Aorta (tissue), 5 donors: ENCODE measurements at regions not wholly inside any gene's neighbourhood (a gene's known extent, or its start where the extent isn't known, plus 50 kb on each side); places are given as distances from the start of the nearest gene placed in this dataset.
"Not testable (repeated sequence)": the region's sequence is repeated elsewhere in the genome, so short reads cannot be mapped to it uniquely, and the experiment has no call there.

Source experiments
- ATAC-seq: fragments of 200-7000 bp; cut with Tn5 transposase; one replicate; pipeline ENCODE4 v1.9.1; 2022; ENCODE audit warnings: moderate library complexity; ENCODE audit not compliant: low FRiP score
- DNase-seq, 2 donors: peaks; one replicate each; pipeline ENCODE4 v3.0.0-alpha.2; 2020
- H3K27ac ChIP-seq, 2 donors: one replicate each; pipeline ENCODE4 v1.5.1; 2013; ENCODE audit warnings: low read length in 2 of 2, mild to moderate bottlenecking in 2 of 2, moderate library complexity in 2 of 2, control low read depth in 1 of 2, inconsistent platforms in 1 of 2, low read depth in 1 of 2
- H3K27me3 ChIP-seq, 2 donors: one replicate each; pipeline ENCODE4 v1.6.1; 2013; ENCODE audit warnings: control low read depth in 1 of 2, low read length in 1 of 2, mild to moderate bottlenecking in 1 of 2, moderate library complexity in 1 of 2; ENCODE audit not compliant: insufficient read depth in 2 of 2, control insufficient read depth in 1 of 2
- H3K36me3 ChIP-seq, 2 donors: one replicate each; pipeline ENCODE4 v1.6.1; 2013; ENCODE audit warnings: control low read depth in 1 of 2, low read length in 1 of 2, mild to moderate bottlenecking in 1 of 2; ENCODE audit not compliant: insufficient read depth in 2 of 2, control insufficient read depth in 1 of 2
- H3K4me1 ChIP-seq, 2 donors: one replicate each; pipeline ENCODE4 v1.6.1; 2013; ENCODE audit warnings: low read length in 2 of 2, control low read depth in 1 of 2, mild to moderate bottlenecking in 1 of 2, moderate library complexity in 1 of 2; ENCODE audit not compliant: insufficient read depth in 2 of 2, control insufficient read depth in 1 of 2
- H3K4me3 ChIP-seq, 2 donors: one replicate each; pipeline ENCODE4 v1.5.1; 2013; ENCODE audit warnings: low read length in 2 of 2, control low read depth in 1 of 2, mild to moderate bottlenecking in 1 of 2
- H3K9me3 ChIP-seq: one replicate; pipeline ENCODE4 v1.6.1; 2013; ENCODE audit warnings: mild to moderate bottlenecking, low read length; ENCODE audit not compliant: control insufficient read depth
- whole genome bisulfite sequencing, 2 donors: extraction: QIAGEN DNeasy Blood & Tissue Kit; methylation state at CpG; one replicate each; pipeline ENCODE4 v1.1.7; 2013; 5-methylcytosine and 5-hydroxymethylcytosine counted together
- intact Hi-C, 2 donors: fragments of 100-400 bp; cut with DNase I; formaldehyde crosslinking; loops; one replicate each; pipeline versions ENCODE4 v1.14.2 to v1.15.0; 2022
- donor health status: healthy with polysubstance abuse.
- donor health status: Bipolar disorder and iron deficiency.
- donor health status: DM: no; HTN: no; CAD: no.
- donor health status: DM: no; HTN: no; CAD: no.
- donor health status: DM: yes; HTN: yes; CAD: no.

- intact Hi-C loops = no loop called here
- no peaks in the 10 kb centered on the region for H3K4me1 ChIP-seq
- no peak overlapping the region for H3K27ac ChIP-seq
- H3K9me3 ChIP-seq = no peaks in the 10 kb centered on the region
- no peak overlapping the region for H3K4me3 ChIP-seq
- DNase-seq (no peak), ATAC-seq (no peak)
- no peaks in the 10 kb centered on the region for H3K36me3 ChIP-seq
- no peaks in the 10 kb centered on the region for H3K27me3 ChIP-seq
- 86 to 89% methylated on average over 4 of the region's 4 CpGs for WGBS, 2 donors
Measured at GRCh38 chr1:238722812-238723211, 663.6 kb upstream of the CHRM3 start.

GRCh38 chr1:238710697-238711096 lies 675.7 kb upstream of the CHRM3 start:
- Histone ChIP-seq H3K9me3 (no peaks in the 10 kb centered on the region), H3K4me3 (no peak overlapping the region), H3K27ac (no peak overlapping the region), H3K36me3 (no peaks in the 10 kb centered on the region), H3K4me1 (no peaks in the 10 kb centered on the region), H3K27me3 (no peaks in the 10 kb centered on the region)
- 82 to 84% methylated on average over 2 of the region's 2 CpGs for WGBS, 2 donors
- ATAC-seq = no peak
- no peak for DNase-seq
- intact Hi-C loops = no loop called here

GRCh38 chr1:238701024-238701423 lies 685.3 kb upstream of the CHRM3 start:
- Histone ChIP-seq H3K4me1 (no peaks in the 10 kb centered on the region), H3K27me3 (no peaks in the 10 kb centered on the region), H3K9me3 (no peaks in the 10 kb centered on the region), H3K36me3 (no peaks in the 10 kb centered on the region), H3K4me3 (no peak overlapping the region), H3K27ac (no peak overlapping the region)
- intact Hi-C loops = no loop called here
- no peak for DNase-seq
- 79 to 83% methylated on average over 5 of the region's 5 CpGs for WGBS, 2 donors
- ATAC-seq = no peak

GRCh38 chr1:238690415-238690814 lies 696.0 kb upstream of the CHRM3 start:
- H3K4me1 ChIP-seq = no peaks in the 10 kb centered on the region
- intact Hi-C loops = no loop called here
- H3K36me3 ChIP-seq = no peaks in the 10 kb centered on the region
- H3K27me3 ChIP-seq = no peaks in the 10 kb centered on the region
- H3K4me3 ChIP-seq = no peak overlapping the region
- ATAC-seq (no peak), DNase-seq (no peak)
- H3K9me3 ChIP-seq = no peaks in the 10 kb centered on the region
- no peak overlapping the region for H3K27ac ChIP-seq

GRCh38 chr1:238684576-238684975 lies 701.8 kb upstream of the CHRM3 start:
- H3K27ac ChIP-seq, intact Hi-C loops: not testable (repeated sequence)

GRCh38 chr1:238681451-238681850 lies 704.9 kb upstream of the CHRM3 start:
- Histone ChIP-seq H3K9me3 (no peaks in the 10 kb centered on the region), H3K27me3 (no peaks in the 10 kb centered on the region), H3K36me3 (no peaks in the 10 kb centered on the region), H3K4me3 (no peak overlapping the region), H3K27ac (no peak overlapping the region), H3K4me1 (no peaks in the 10 kb centered on the region)
- ATAC-seq (no peak), DNase-seq (no peak)
- 60 to 71% methylated on average over 4 of the region's 4 CpGs for WGBS, 2 donors
- intact Hi-C loops = no loop called here

More at GRCh38 chr1:238684576-238684975, 701.8 kb upstream of the CHRM3 start:
- 97% methylated on average over 25 to 27 of the region's 27 CpGs for WGBS, 2 donors
- ATAC-seq, H3K27me3 ChIP-seq, H3K9me3 ChIP-seq, H3K4me3 ChIP-seq, DNase-seq, H3K4me1 ChIP-seq, H3K36me3 ChIP-seq: not testable (repeated sequence)

- no peak for DNase-seq
- Histone ChIP-seq H3K27me3 (no peaks in the 10 kb centered on the region), H3K9me3 (no peaks in the 10 kb centered on the region), H3K27ac (no peak overlapping the region), H3K36me3 (no peaks in the 10 kb centered on the region), H3K4me3 (no peak overlapping the region), H3K4me1 (no peaks in the 10 kb centered on the region)
- intact Hi-C loops = no loop called here
- WGBS, 2 donors = 94 to 96% methylated on average over 5 of the region's 5 CpGs
- ATAC-seq = no peak
Measured at GRCh38 chr1:238681021-238681420, 705.3 kb upstream of the CHRM3 start.

- DNase-seq = no peak
Measured at GRCh38 chr1:238677567-238677966, 708.8 kb upstream of the CHRM3 start.

GRCh38 chr1:238675221-238675620 lies 711.1 kb upstream of the CHRM3 start:
- Histone ChIP-seq H3K4me3 (no peak overlapping the region), H3K36me3 (no peaks in the 10 kb centered on the region), H3K4me1 (no peaks in the 10 kb centered on the region), H3K27me3 (no peaks in the 10 kb centered on the region), H3K9me3 (no peaks in the 10 kb centered on the region), H3K27ac (no peak overlapping the region)
- WGBS, 2 donors = 69 to 73% methylated on average over 1 of the region's 1 CpG
- intact Hi-C loops = no loop called here
- DNase-seq (no peak), ATAC-seq (no peak)

More at GRCh38 chr1:238677567-238677966, 708.8 kb upstream of the CHRM3 start:
- H3K36me3 ChIP-seq = no peaks in the 10 kb centered on the region
- H3K27ac ChIP-seq = no peak overlapping the region
- no peak overlapping the region for H3K4me3 ChIP-seq
- WGBS, 2 donors = 71 to 72% methylated on average over 4 of the region's 4 CpGs
- no peaks in the 10 kb centered on the region for H3K9me3 ChIP-seq
- H3K4me1 ChIP-seq = no peaks in the 10 kb centered on the region
- no peaks in the 10 kb centered on the region for H3K27me3 ChIP-seq
- intact Hi-C loops = no loop called here
- no peak for ATAC-seq
